Keratinocyte (primary cell): ENCODE measurements at regions not wholly inside any gene's neighbourhood (a gene's known extent, or its start where the extent isn't known, plus 50 kb on each side); places are given as distances from the start of the nearest gene placed in this dataset.

Experiments used
- DNase-seq: peaks from one replicate; pipeline ENCODE4 v3.0.0-alpha.2; 2011; ENCODE audit warnings: low read depth, missing footprints, low spot score
- FAIRE-seq: peaks from 2 replicates; lab custom pipeline; 2011; peaks lifted over from hg19 to GRCh38; lab: Jason Lieb, UNC
- H2AFZ ChIP-seq: 2 replicates; pipeline ENCODE4 v1.6.0; 2012; ENCODE audit warnings: low read length, control low read depth, inconsistent platforms; ENCODE audit not compliant: control insufficient read depth
- H3K27ac ChIP-seq: 2 replicates; pipeline ENCODE4 v1.5.1; 2011; ENCODE audit warnings: low read length; ENCODE audit not compliant: control insufficient read depth, insufficient read depth
- H3K27me3 ChIP-seq: 3 replicates; pipeline ENCODE4 v1.6.0; 2011; ENCODE audit warnings: low read length; ENCODE audit not compliant: control insufficient read depth, insufficient read depth; ENCODE audit errors: extremely low read depth
- H3K36me3 ChIP-seq, 2 experiments: 2 replicates in 1 of 2; 3 replicates in 1 of 2; pipeline ENCODE4 v1.5.1; 2011; ENCODE audit warnings: low read length in 2 of 2, mild to moderate bottlenecking in 1 of 2; ENCODE audit not compliant: control insufficient read depth in 2 of 2, insufficient read depth in 2 of 2; ENCODE audit errors: extremely low read depth in 1 of 2
- H3K4me1 ChIP-seq: 3 replicates; pipeline ENCODE4 v1.5.1; 2011; ENCODE audit warnings: low read length; ENCODE audit not compliant: control insufficient read depth, insufficient read depth; ENCODE audit errors: extremely low read depth
- H3K4me2 ChIP-seq: 3 replicates; pipeline ENCODE4 v1.6.0; 2011; ENCODE audit warnings: low read depth, low read length; ENCODE audit not compliant: control insufficient read depth, insufficient read depth; ENCODE audit errors: extremely low read depth
- H3K4me3 ChIP-seq, 3 experiments: fragments of 200-600 bp in 1 of 3; sonication (generic) in 1 of 3; 2 replicates in 2 of 3; 3 replicates in 1 of 3; pipeline ENCODE4 v1.5.1; 2011 to 2016; ENCODE audit warnings: low read length in 3 of 3, mild to moderate bottlenecking in 3 of 3, control low read depth in 2 of 3, inconsistent platforms in 1 of 3, low read depth in 1 of 3, mixed read lengths in 1 of 3, mixed run types in 1 of 3, moderate library complexity in 1 of 3; ENCODE audit not compliant: control insufficient read depth in 2 of 3, insufficient read depth in 2 of 3; ENCODE audit errors: extremely low read depth in 1 of 3
- H3K79me2 ChIP-seq: 2 replicates; pipeline ENCODE4 v1.6.0; 2012; ENCODE audit warnings: low read length; ENCODE audit not compliant: control insufficient read depth, insufficient read depth
- H3K9ac ChIP-seq: 3 replicates; pipeline ENCODE4 v1.6.0; 2011; ENCODE audit warnings: low read length; ENCODE audit not compliant: control insufficient read depth, insufficient read depth; ENCODE audit errors: extremely low read depth
- H3K9me1 ChIP-seq: 3 replicates; pipeline ENCODE4 v1.6.0; 2011; ENCODE audit warnings: low read length; ENCODE audit not compliant: control insufficient read depth, insufficient read depth; ENCODE audit errors: extremely low read depth
- H3K9me3 ChIP-seq: 2 replicates; pipeline ENCODE4 v1.5.1; 2012; ENCODE audit warnings: low read depth, low read length; ENCODE audit not compliant: control insufficient read depth
- H4K20me1 ChIP-seq: 3 replicates; pipeline ENCODE4 v1.6.0; 2011; ENCODE audit warnings: low read length; ENCODE audit not compliant: control insufficient read depth, insufficient read depth; ENCODE audit errors: extremely low read depth
- CTCF ChIP-seq, 3 experiments: IDR thresholded peaks in 1 of 3; conservative IDR thresholded peaks in 1 of 3; optimal IDR thresholded peaks in 1 of 3; 2 replicates in 2 of 3; 3 replicates in 1 of 3; pipeline versions ENCODE3 to v1.5.1; 2011; ENCODE audit warnings: low read length in 3 of 3, mild to moderate bottlenecking in 3 of 3, moderate library complexity in 2 of 3, control low read depth in 1 of 3, inconsistent platforms in 1 of 3; ENCODE audit not compliant: insufficient read depth in 2 of 3; ENCODE audit errors: extremely low read depth in 1 of 3
- EZH2 ChIP-seq: IDR thresholded peaks from one replicate; pipeline ENCODE4 v1.6.1; 2012; ENCODE audit warnings: inconsistent platforms, mild to moderate bottlenecking, low read length, moderate library complexity
- dilution Hi-C: fragments of 300-500 bp; cut with MboI; formaldehyde crosslinking; loops from one replicate; pipeline ENCODE4 v1.7.0; 2020; ENCODE audit warnings: low sequenced_read_pairs; ENCODE audit not compliant: extremely low pct_ligation_motif_present

- no peaks in the 10 kb centered on the region for H4K20me1 ChIP-seq
- no peaks in the 10 kb centered on the region for H3K27me3 ChIP-seq
- no peaks in the 10 kb centered on the region for H3K9me1 ChIP-seq
- no peaks in the 10 kb centered on the region for H3K79me2 ChIP-seq
- DNase-seq, result no peak
- H2AFZ ChIP-seq, result no peak overlapping the region
- TF ChIP-seq EZH2 (no peak), CTCF (optimal IDR thresholded peaks at IDR 0.05 in 1 of 3, IDR thresholded peaks at IDR 0.05 in 1 of 3, conservative IDR thresholded peaks at IDR 0.05 in 1 of 3; ENCODE audit: extremely low read depth in 1 of 3, insufficient read depth in 2 of 3, low read length in 3 of 3) (no peak)
- dilution Hi-C loops, result no loop called here
- no peak overlapping the region for H3K4me3 ChIP-seq
- H3K9me3 ChIP-seq, result no peaks in the 10 kb centered on the region
- H3K4me2 ChIP-seq, result no peak overlapping the region
- H3K4me1 ChIP-seq, result no peaks in the 10 kb centered on the region
- H3K27ac ChIP-seq, result no peak overlapping the region
- H3K36me3 ChIP-seq, result no peaks in the 10 kb centered on the region
- H3K9ac ChIP-seq, result no peak overlapping the region
- no peak for FAIRE-seq
These were observed 120.6 kb upstream of the PAQR3 start for GRCh38 chr4:79059631-79060399.

DNA sequence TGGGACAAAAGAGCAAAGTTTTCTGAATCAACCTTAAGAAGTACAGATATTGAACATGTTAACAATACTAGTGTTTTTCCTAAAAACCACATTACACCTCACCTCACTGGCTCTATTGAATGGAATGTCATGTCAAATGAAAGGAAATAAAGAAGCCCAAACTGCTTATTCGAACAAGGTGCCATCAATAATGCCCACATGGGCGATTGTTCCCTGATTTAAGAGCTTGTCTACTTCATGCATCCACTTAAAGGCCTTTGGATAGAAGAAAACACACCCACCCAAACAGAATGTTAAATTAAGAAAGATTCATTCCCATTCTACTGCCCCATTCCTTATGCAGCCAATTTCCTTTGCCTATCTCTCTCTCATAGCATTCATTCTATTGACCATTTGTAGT, 118.5 kb upstream of the PAQR3 start:
- Histone ChIP-seq H3K79me2 (no peaks in the 10 kb centered on the region), H3K9ac (no peak overlapping the region), H3K27ac (no peak overlapping the region), H3K36me3 (no peaks in the 10 kb centered on the region), H3K4me2 (no peak overlapping the region), H3K4me3 (no peak overlapping the region), H2AFZ (no peak overlapping the region), H3K9me1 (no peaks in the 10 kb centered on the region), H4K20me1 (no peaks in the 10 kb centered on the region), H3K27me3 (no peaks in the 10 kb centered on the region), H3K9me3 (no peaks in the 10 kb centered on the region), H3K4me1 (no peaks in the 10 kb centered on the region)
- no peak for TF ChIP-seq CTCF (optimal IDR thresholded peaks at IDR 0.05 in 1 of 3, IDR thresholded peaks at IDR 0.05 in 1 of 3, conservative IDR thresholded peaks at IDR 0.05 in 1 of 3; ENCODE audit: extremely low read depth in 1 of 3, insufficient read depth in 2 of 3, low read length in 3 of 3)
- no peak for TF ChIP-seq EZH2
- dilution Hi-C loops, result no loop called here
- no peak for DNase-seq
- no peak for FAIRE-seq
